K562 (cell line): ENCODE measurements at regions not wholly inside any gene's neighbourhood (a gene's known extent, or its start where the extent isn't known, plus 50 kb on each side); places are given as distances from the start of the nearest gene placed in this dataset.

ENCODE experiments used
- LEF1 ChIP-seq: fragments of 450-650 bp; IDR thresholded peaks from 2 replicates; pipeline ENCODE4 v1.6.1; 2016; ENCODE audit warnings: mild to moderate bottlenecking
- POLR2AphosphoS5 ChIP-seq: IDR thresholded peaks from 2 replicates; pipeline ENCODE4 v1.6.1; 2011; ENCODE audit warnings: mild to moderate bottlenecking, low read depth, low read length, moderate library complexity; ENCODE audit not compliant: control insufficient read depth, insufficient read depth
- TF ChIP-seq, protein P1 (sequence below), 3 experiments: IDR thresholded peaks in 2 of 3; conservative IDR thresholded peaks in 1 of 3; 2 replicates each; pipeline ENCODE4 v1.5.1; 2011 to 2012; ENCODE audit warnings: low read length in 3 of 3, mild to moderate bottlenecking in 3 of 3, control low read depth in 2 of 3, improper control_type of control experiment in 1 of 3, inconsistent platforms in 1 of 3, low read depth in 1 of 3, mixed read lengths in 1 of 3, moderate library complexity in 1 of 3; ENCODE audit not compliant: insufficient read depth in 2 of 3

DNA sequence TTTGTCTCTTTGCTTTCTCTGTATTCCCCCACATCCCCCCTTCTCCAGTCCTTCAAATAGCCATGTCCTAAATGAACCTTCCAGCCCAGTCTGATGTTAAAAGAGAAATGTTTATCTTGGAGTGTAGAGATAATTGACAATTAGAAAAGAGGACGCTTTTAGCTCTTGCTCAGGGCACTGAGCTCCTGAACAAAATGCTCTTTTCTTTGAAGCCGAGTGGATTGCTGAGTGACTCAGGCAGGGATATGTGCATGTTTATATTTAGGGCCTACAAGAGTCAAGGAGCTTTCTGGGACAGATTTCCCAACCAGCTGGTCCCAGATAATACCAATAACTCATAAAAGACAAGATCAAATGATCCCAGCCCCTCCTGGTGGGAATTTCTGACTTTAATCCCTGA lies 88.0 kb upstream of the SETBP1 start:
- TF ChIP-seq, protein P1, sequence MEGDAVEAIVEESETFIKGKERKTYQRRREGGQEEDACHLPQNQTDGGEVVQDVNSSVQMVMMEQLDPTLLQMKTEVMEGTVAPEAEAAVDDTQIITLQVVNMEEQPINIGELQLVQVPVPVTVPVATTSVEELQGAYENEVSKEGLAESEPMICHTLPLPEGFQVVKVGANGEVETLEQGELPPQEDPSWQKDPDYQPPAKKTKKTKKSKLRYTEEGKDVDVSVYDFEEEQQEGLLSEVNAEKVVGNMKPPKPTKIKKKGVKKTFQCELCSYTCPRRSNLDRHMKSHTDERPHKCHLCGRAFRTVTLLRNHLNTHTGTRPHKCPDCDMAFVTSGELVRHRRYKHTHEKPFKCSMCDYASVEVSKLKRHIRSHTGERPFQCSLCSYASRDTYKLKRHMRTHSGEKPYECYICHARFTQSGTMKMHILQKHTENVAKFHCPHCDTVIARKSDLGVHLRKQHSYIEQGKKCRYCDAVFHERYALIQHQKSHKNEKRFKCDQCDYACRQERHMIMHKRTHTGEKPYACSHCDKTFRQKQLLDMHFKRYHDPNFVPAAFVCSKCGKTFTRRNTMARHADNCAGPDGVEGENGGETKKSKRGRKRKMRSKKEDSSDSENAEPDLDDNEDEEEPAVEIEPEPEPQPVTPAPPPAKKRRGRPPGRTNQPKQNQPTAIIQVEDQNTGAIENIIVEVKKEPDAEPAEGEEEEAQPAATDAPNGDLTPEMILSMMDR (IDR thresholded peaks at IDR 0.05 in 2 of 3, conservative IDR thresholded peaks at IDR 0.05 in 1 of 3; ENCODE audit: insufficient read depth in 2 of 3, low read depth in 1 of 3, low read length in 3 of 3), result no peak
- TF ChIP-seq LEF1 (no peak), POLR2AphosphoS5 (no peak)
